GM12878 (cell line): ENCODE measurements at regions not wholly inside any gene's neighbourhood (a gene's known extent, or its start where the extent isn't known, plus 50 kb on each side); places are given as distances from the start of the nearest gene placed in this dataset.

Source experiments
- ATAC-seq: fragments of 200-7000 bp; cut with Tn5 transposase; 3 replicates; pipeline ENCODE4 v1.9.1; 2020; ENCODE audit warnings: mild to moderate bottlenecking, moderate library complexity
- BruUV-seq: library from RNA; stranded (reverse); fragments of 400-500 nt; replicated peaks from 2 replicates; lab custom pipeline; 2021; lab: Mats Ljungman, UMichigan
- CTCF ChIA-PET: fragments of 300-600 bp; sonication (Branson Sonifier 250); formaldehyde crosslinking; extraction: SDS; loops from one replicate; lab custom pipeline; 2021; ENCODE audit warnings: inconsistent platforms; lab: Yijun Ruan, JAX
- POLR2A ChIA-PET: fragments of 350-600 bp; formaldehyde crosslinking; extraction: SDS; loops from one replicate; lab custom pipeline; 2021; ENCODE audit warnings: inconsistent platforms; lab: Charles Lee
- RAD21 ChIA-PET: fragments of 300-600 bp; sonication (Branson Sonifier 250); formaldehyde crosslinking; loops from one replicate; lab custom pipeline; 2023; ENCODE audit warnings: antibody characterized with exemption; ENCODE audit not compliant: unreplicated experiment; lab: Charles Lee
- SMC1A ChIA-PET: fragments of 300-600 bp; sonication (Branson Sonifier 250); formaldehyde crosslinking; loops from one replicate; lab custom pipeline; 2023; ENCODE audit not compliant: unreplicated experiment, uncharacterized antibody; lab: Charles Lee
- DNase-seq: peaks from one replicate; pipeline ENCODE4 v3.0.0-alpha.2; 2011; ENCODE audit warnings: low read depth, low spot score
- FAIRE-seq: peaks from 3 replicates; lab custom pipeline; 2011; peaks lifted over from hg19 to GRCh38; lab: Jason Lieb, UNC
- H2AFZ ChIP-seq: 2 replicates; pipeline ENCODE4 v1.6.0; 2011; ENCODE audit warnings: low read depth, low read length, control low read depth; ENCODE audit not compliant: control insufficient read depth
- H3K27ac ChIP-seq: 2 replicates; pipeline ENCODE4 v1.5.1; 2011; ENCODE audit warnings: control low read depth; ENCODE audit not compliant: control insufficient read depth, insufficient read depth
- H3K27me3 ChIP-seq, 2 experiments: replicated peaks in 1 of 2; 2 replicates each; pipeline versions ENCODE4 v1.6.0 to v1.6.1; 2011; ENCODE audit warnings: low read length in 1 of 2; ENCODE audit not compliant: control insufficient read depth in 2 of 2, insufficient read depth in 2 of 2
- H3K36me3 ChIP-seq, 2 experiments: 2 replicates each; pipeline ENCODE4 v1.5.1; 2011; ENCODE audit warnings: low read length in 1 of 2; ENCODE audit not compliant: control insufficient read depth in 2 of 2, insufficient read depth in 2 of 2
- H3K4me1 ChIP-seq: 2 replicates; pipeline ENCODE4 v1.6.1; 2011; ENCODE audit warnings: mild to moderate bottlenecking, low read length, moderate library complexity, mixed read lengths; ENCODE audit not compliant: control insufficient read depth, insufficient read depth
- H3K4me2 ChIP-seq: 2 replicates; pipeline ENCODE4 v1.6.0; 2011; ENCODE audit warnings: control low read depth; ENCODE audit not compliant: control insufficient read depth, insufficient read depth
- H3K4me3 ChIP-seq: fragments of 200-600 bp; sonication (generic); 2 replicates; pipeline ENCODE4 v1.5.1; 2016
- H3K79me2 ChIP-seq: 2 replicates; pipeline ENCODE4 v1.6.0; 2011; ENCODE audit warnings: low read length; ENCODE audit not compliant: control insufficient read depth, insufficient read depth
- H3K9ac ChIP-seq: 2 replicates; pipeline ENCODE4 v1.8.0; 2011; ENCODE audit warnings: low read length, control low read depth, mixed read lengths; ENCODE audit not compliant: control insufficient read depth, insufficient read depth
- H3K9me3 ChIP-seq: replicated peaks from 3 replicates; pipeline ENCODE4 v1.5.1; 2011; ENCODE audit warnings: mild to moderate bottlenecking, low read length; ENCODE audit not compliant: control insufficient read depth, insufficient read depth
- H4K20me1 ChIP-seq: 2 replicates; pipeline ENCODE4 v1.6.0; 2011; ENCODE audit not compliant: control insufficient read depth, insufficient read depth
- ASH2L ChIP-seq: fragments of 300-600, 200-600 bp; sonication (generic); IDR thresholded peaks from 2 replicates; pipeline ENCODE4 v1.6.1; 2017; ENCODE audit warnings: low read depth, mild to moderate bottlenecking, borderline replicate concordance
- CHD4 ChIP-seq: fragments of 200-600 bp; sonication (generic); IDR thresholded peaks from 2 replicates; pipeline ENCODE4 v1.6.1; 2016; ENCODE audit warnings: mild to moderate bottlenecking
- CREM ChIP-seq: IDR thresholded peaks from 2 replicates; pipeline ENCODE4 v1.6.1; 2014; ENCODE audit warnings: antibody characterized with exemption, low read depth
- FOXM1 ChIP-seq: IDR thresholded peaks from 2 replicates; pipeline ENCODE4 v1.6.1; 2012; ENCODE audit warnings: low read depth, mild to moderate bottlenecking, inconsistent platforms, low read length, moderate library complexity
- NFYB ChIP-seq: IDR thresholded peaks from 2 replicates; pipeline ENCODE4 v1.6.1; 2011; ENCODE audit warnings: low read depth, mild to moderate bottlenecking, low read length, improper control_type of control experiment, moderate library complexity; ENCODE audit not compliant: insufficient read depth
- RB1 ChIP-seq: fragments of 450-650 bp; formaldehyde crosslinking; IDR thresholded peaks from 2 replicates; pipeline ENCODE4 v1.6.1; 2017; ENCODE audit warnings: mild to moderate bottlenecking, borderline replicate concordance
- ZBTB11 ChIP-seq: fragments of 450-650 bp; formaldehyde crosslinking; IDR thresholded peaks from 2 replicates; pipeline ENCODE4 v1.5.0; 2022; ENCODE audit warnings: mild to moderate bottlenecking, missing genetic modification characterization
- WGBS: methylation state at CpG from one replicate; pipeline ENCODE4 v1.1.6; 2016; ENCODE audit warnings: low lambda C conversion rate; ENCODE audit not compliant: insufficient replicate concordance, insufficient coverage; ENCODE audit errors: missing lambda C conversion rate; 5-methylcytosine and 5-hydroxymethylcytosine counted together
- in situ Hi-C: fragments of 300-500 bp; cut with MboI; formaldehyde crosslinking; loops from 9 replicates; pipeline ENCODE4 v1.14.3; 2018; ENCODE audit warnings: mixed read lengths
- intact Hi-C: fragments of 100-400 bp; cut with micrococcal nuclease; formaldehyde crosslinking; loops from one replicate; pipeline ENCODE4 v1.14.2; 2022; ENCODE audit not compliant: unreplicated experiment
- TF ChIP-seq, protein P1 (sequence below): IDR thresholded peaks from 2 replicates; pipeline ENCODE4 v1.6.1; 2011; ENCODE audit warnings: borderline replicate concordance, low read depth, mild to moderate bottlenecking, moderate library complexity, low read length; ENCODE audit not compliant: insufficient read depth, poor library complexity, severe bottlenecking

DNA sequence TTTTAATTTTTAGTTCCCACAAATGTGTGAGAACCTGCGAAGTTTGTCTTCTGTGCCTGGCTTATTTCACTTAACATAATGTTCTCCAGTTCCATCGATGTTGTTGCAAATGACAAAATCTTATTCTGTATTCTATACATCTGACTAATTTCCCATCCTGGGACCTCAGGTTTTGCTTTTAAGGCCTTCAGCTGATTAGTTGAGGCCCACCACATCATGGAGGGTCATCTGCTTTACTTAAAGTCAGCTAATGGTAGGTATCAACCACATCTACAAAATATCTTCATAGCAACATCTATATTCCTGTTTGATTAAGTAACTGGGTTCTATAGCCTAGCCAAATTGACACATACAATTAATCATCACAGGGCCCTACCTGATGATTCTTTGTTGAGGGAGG is 534.0 kb downstream of the EFNB2 start:
- no peak for ATAC-seq
- no peak overlapping the region for H3K9ac ChIP-seq
- H3K4me1 ChIP-seq: no peaks in the 10 kb centered on the region
- DNase-seq: no peak
- TF ChIP-seq CREM (no peak), RB1 (no peak), ASH2L (no peak), CHD4 (no peak), FOXM1 (no peak), NFYB (no peak), ZBTB11 (CRISPR knock-in tag) (no peak)
- TF ChIP-seq, protein P1, sequence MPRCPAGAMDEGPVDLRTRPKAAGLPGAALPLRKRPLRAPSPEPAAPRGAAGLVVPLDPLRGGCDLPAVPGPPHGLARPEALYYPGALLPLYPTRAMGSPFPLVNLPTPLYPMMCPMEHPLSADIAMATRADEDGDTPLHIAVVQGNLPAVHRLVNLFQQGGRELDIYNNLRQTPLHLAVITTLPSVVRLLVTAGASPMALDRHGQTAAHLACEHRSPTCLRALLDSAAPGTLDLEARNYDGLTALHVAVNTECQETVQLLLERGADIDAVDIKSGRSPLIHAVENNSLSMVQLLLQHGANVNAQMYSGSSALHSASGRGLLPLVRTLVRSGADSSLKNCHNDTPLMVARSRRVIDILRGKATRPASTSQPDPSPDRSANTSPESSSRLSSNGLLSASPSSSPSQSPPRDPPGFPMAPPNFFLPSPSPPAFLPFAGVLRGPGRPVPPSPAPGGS: no peak
- POLR2A ChIA-PET: no interaction called here
- no TSS peak for BruUV-seq
- in situ Hi-C loops: no loop called here
- no peaks in the 10 kb centered on the region for H3K36me3 ChIP-seq
- SMC1A ChIA-PET: no interaction called here
- no peak overlapping the region for H2AFZ ChIP-seq
- no peaks in the 10 kb centered on the region for H3K79me2 ChIP-seq
- H4K20me1 ChIP-seq: no peaks in the 10 kb centered on the region
- intact Hi-C loops: no loop called here
- no peak overlapping the region for H3K27ac ChIP-seq
- H3K9me3 ChIP-seq: no peaks in the 10 kb centered on the region
- H3K27me3 ChIP-seq: no peaks in the 10 kb centered on the region
- no peak overlapping the region for H3K4me2 ChIP-seq
- WGBS: 0% methylated on average over 1 of the region's 2 CpGs
- RAD21 ChIA-PET: no interaction called here
- FAIRE-seq: no peak
- CTCF ChIA-PET: no interaction called here
- no peak overlapping the region for H3K4me3 ChIP-seq
